Hematopoietic multipotent progenitor cell treated with erythropoietin and hydrocortisone succinate and interleukin-3 and kit ligand, for 4 days (in vitro differentiated cells): ENCODE measurements at regions not wholly inside any gene's neighbourhood (a gene's known extent, or its start where the extent isn't known, plus 50 kb on each side); places are given as distances from the start of the nearest gene placed in this dataset.

ENCODE experiments used
- DNase-seq: peaks from one replicate; pipeline ENCODE4 v3.0.0-alpha.2; 2015

GRCh38 chr1:58911841-58912499 lies 128.1 kb upstream of the JUN start:
- no peak for DNase-seq

GRCh38 chr1:58914925-58915324 lies 131.1 kb upstream of the JUN start:
- DNase-seq = no peak

DNA sequence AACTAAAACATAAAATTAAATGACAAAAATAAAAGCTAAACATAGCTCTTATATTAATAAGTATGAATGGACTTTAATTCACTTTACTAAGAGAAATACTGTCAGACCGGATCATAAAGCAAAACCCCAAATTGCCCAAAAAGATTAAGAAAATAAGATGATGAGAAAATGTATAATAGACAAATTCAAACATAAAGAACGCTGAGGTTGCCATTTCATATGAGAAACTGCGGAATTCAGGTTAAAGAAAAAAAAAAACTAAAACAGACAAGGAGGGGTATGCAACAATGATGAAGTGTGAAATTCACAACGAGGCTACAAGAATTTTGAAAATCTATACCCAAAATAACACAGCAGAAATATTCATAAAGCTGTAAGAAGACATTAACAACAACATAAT lies 133.6 kb upstream of the JUN start:
- no peak for DNase-seq

DNA sequence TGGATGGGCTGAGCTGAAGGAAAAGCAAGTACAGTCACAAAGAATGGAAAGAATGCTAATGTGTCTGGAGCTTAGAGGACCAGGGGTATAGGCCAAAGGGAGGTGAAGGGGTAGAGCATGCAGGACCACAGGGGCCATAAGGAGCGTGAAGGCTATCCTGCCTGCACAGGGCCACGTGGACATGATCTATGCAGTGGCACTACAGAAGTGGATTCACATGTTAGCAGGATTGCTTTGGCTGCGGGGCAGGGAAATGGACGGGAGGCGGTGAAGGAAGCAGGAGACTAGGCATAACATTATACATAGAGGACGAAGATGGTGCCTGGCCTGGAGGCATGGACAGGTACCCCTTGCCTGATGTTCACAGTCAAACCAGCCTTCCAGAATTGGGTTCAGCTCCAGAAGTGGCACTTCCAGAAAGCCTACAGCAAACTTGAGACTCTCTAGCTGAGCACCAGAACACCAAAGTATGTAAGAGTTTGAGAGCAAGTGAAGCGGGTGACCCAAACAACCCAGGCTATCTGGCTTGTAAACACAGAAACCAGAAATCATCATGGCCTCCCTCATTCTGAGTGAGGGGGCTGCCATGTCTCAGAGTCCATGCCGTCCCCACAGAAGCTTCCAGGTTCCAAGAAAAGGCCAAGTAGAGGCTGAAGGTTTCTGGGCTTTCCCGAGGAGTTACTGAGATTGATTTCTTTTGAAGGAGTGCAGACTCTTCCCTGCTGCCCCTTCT lies 135.5 kb upstream of the JUN start:
- no peak for DNase-seq

DNA sequence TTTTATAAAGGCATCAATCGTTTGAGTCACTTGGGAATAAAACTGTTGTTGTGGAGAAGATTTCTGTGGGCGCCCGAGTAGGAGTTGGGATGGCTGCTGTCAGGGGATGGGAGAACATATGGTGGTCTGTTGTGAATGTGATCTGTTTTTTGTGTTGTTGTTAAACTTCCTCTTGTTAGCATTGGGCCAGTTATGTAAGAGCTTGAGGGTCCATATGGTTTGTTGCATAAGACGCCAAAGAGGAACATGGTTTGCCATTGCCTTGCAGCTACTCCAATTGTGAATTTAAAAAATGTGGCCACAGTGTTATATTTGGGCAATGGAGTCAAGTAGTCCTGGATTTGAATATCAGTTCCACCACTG lies 136.1 kb upstream of the JUN start:
- DNase-seq = peak; percentile 78

DNA sequence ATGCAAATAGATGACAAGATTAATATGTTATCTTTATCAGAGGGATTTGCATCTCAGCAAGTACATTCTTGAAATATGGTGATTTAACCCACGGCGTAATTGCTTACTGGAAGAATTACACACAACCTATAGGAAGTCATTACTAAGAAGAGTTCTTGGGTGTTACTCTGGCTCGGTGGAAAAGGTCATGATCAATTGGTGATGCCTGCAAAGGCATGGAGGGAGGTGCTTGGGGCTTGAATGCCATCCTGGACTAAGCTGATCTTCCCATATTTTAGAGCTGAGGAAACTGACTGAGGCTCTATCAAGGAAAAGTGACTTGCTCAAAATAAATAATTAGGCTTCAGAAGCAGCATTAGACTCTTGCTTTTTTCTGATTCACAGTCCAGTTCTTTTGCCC lies 137.5 kb upstream of the JUN start:
- DNase-seq = no peak

DNA sequence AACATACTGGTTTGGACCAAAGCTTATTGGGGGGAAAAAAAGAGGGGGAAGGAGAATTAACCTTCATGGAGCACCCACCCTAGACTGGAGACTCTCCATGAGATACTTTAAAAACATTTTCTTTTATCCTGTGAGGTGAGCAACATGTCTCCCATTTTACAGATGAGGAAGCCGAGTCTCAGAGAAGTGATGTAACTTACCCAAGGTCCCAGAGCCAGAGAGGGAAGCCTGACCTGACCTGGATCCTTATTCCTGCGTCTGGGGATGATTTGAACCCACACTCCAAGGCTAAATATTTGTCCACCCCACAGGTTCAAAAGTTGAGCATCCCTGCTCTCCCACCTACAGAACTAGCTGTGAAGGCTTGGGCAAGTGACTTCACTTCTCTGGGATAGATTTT lies 137.9 kb upstream of the JUN start:
- no peak for DNase-seq

DNA sequence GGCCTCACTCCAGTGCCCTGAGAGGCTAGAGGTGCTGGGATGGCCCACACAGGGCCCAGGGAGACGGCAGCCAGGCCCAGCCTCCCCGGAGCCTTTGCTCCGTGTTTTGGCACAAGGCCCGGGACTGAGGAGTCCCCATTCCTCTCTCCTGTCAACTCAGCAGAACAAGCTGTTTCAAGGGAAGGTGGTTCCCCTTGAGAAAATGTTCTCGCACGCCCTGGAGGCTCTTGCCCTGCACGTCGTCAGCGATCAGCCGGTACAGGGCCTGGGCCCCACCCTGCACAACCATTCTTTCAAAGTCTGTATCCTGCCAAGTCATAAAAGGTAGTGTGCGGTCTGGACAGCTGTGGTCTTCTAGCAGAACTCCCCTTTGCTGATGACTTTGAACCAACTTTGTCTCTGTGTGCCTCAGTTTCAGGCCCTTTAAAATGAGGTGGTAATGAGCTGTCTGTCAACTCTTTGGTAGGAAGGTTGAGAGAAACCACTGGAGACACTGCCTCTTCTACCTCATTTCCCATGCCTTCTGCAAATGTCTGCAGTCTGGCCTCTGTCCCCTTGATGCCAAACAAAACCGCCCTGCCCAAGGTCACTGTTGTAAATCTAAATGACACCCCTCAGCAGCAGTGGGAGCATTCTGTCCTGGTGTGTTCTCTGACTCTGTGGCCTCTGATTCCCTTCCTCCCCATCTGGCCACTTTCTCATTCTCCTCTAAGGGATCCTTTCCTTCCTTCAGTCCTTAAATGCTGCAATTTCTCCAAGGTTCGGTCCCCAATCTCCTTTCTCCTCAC lies 138.6 kb upstream of the JUN start:
- peak; percentile 51 for DNase-seq

- no peak for DNase-seq
Measured at GRCh38 chr1:58923090-58923470, 139.2 kb upstream of the JUN start.

DNA sequence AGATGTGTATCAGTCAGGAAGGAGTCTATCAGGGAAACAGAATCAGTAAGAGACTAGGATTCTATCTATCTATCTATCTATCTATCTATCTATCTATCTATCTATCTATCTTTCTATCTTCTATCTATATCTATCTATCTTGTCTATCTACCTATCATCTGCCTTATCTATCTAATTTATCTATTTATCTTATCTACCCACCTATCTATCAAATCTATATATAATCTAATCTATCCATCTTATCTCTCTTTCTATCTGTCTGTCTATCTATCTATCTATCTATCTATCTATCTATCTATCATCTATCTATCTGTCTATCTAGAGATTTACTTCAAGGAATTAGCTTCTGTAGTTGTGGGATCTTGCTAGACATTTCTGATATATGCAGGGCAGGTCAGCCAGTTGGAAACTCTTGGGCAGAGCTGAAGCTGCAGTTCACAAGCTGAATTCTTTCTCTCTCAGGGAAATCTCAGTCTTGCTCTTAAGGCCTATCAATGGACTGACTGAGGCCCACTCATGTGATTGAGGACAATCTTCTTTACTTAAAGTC lies 140.2 kb upstream of the JUN start:
- DNase-seq = no peak

- DNase-seq = no peak
Measured at GRCh38 chr1:58924821-58925220, 141.0 kb upstream of the JUN start.

DNA sequence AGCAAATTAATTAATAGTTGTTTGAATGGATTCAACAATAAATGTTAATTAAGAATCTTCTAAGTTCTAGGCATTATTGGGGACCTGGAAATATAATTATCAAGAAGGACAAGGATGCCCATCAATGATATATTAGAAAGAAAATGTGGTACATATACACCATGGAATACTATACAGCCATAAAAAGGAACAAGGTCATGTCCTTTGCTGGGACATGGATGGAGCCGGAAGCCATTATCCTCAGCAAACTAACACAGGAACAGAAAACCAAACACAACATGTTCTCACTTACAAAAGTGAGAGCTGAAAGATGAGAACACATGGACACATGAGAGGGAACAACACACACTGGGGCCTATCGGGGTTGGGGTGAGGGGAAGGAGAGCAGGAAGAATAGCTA lies 141.4 kb upstream of the JUN start:
- DNase-seq = no peak

DNA sequence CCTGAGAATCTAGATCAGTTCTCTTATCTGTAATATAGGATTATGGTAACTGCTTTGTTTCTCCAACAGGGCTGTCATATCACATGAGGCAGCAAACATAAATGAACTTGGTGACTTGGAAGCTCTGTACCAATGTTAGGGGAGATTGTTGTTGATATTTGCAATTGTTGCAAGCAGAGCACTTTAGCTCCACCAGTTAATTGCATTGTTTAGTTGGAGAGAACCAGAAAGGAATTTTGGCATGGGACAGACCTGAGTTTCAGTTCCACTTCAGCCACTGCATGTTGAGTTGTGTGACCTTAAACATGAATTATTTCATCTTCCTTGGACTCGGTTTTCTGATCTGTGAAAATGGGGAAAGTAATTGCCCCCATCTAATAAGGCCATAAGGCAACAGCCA lies 142.3 kb upstream of the JUN start:
- no peak for DNase-seq

- no peak for DNase-seq
Measured at GRCh38 chr1:58927041-58927721, 143.3 kb upstream of the JUN start.

- DNase-seq = no peak
Measured at GRCh38 chr1:58927722-58928085, 143.9 kb upstream of the JUN start.

DNA sequence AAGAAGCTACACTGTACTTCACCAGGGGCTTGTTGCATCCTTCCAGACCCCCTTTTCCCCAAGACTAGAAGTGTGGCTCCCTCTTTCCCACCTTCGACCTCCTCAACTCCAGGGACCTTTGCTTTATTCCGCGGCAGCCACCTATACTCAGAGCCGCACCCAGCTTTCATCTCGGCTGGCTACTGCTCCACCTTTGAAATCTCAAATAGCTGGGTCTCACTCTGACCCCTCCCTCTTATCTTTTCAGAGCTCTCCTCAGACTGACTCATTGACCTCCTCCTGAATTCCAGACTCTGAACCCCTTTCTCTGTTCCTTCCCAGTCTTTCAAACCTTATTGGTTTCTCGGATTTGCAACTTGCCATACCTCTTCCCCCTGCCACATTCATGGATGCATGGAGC lies 144.7 kb upstream of the JUN start:
- no peak for DNase-seq

DNA sequence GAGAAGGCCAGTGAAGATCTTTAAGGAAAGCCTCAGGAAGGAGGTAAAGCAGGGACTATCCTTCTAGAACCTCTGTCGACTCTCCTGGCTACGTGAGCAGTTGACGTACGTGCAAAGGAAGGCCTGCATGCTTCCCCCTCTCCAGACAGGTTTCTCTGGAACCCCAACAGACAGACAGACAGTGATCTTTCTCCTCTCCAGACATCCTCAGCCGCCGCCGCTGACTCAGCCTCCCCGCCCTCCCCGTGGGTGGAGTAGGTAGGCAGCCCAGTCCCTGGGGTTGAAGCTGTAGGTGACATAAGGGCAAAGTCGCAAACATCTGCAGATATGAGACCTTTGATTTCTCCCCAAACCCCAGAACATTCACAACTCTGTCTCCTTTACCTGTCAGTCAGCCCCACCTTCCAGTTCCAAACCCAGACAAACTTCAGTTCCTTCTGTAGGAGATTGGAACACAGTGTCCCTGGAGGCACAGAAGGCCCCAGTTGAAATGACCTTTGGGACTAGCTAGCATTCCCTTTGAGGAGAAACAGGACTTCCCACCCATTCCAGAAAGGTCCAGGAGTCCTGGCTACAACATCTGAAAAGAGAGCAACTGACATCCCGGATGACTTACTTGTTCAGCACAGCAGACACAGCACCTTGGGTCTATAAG lies 146.0 kb upstream of the JUN start:
- DNase-seq = no peak

- DNase-seq = no peak
Measured at GRCh38 chr1:58931024-58931423, 147.2 kb upstream of the JUN start.

GRCh38 chr1:58931756-58932155 lies 147.9 kb upstream of the JUN start:
- no peak for DNase-seq

- peak; percentile 63 for DNase-seq
Measured at GRCh38 chr1:58932859-58933598, 149.2 kb upstream of the JUN start.

- peak; percentile 52 for DNase-seq
Measured at GRCh38 chr1:58933599-58933926, 149.7 kb upstream of the JUN start.

DNA sequence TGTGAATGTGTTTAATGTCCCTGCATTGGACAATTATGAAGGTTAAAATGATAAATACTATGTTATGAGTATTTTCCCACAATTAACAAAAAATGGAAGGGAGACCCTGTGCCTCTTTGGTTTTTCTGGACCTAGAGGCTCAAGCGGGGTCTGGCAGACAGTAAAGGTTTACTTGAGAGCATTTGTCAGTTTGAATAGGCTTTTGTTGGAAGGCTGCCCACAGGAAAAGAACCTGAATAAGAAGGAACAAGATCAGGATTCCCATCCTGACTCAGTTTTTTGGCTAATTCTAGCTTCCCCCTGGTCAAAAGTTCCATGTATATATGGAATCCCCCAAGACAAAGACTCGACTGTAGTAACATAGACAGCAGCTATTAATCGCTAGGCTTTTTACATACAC lies 150.9 kb upstream of the JUN start:
- no peak for DNase-seq
